ENCODE measurements at regions not wholly inside any gene's neighbourhood (a gene's known extent, or its start where the extent isn't known, plus 50 kb on each side); places are given as distances from the start of the nearest gene placed in this dataset.

- TF ChIP-seq MAX (IDR thresholded peaks at IDR 0.05), result no peak
- no peak for TF ChIP-seq ELF1 (IDR thresholded peaks at IDR 0.05; ENCODE audit: borderline replicate concordance, low read depth)
- no peak for TF ChIP-seq EGR1 (IDR thresholded peaks at IDR 0.05; ENCODE audit: low read depth)
- no peak for TF ChIP-seq YY1 (IDR thresholded peaks at IDR 0.05; ENCODE audit: extremely low read depth, insufficient replicate concordance, low read depth, low read length)
- TF ChIP-seq SRF (IDR thresholded peaks at IDR 0.05; ENCODE audit: low read depth), result no peak
- no peak for TF ChIP-seq ZFX (IDR thresholded peaks at IDR 0.05)
- TF ChIP-seq, protein P1, sequence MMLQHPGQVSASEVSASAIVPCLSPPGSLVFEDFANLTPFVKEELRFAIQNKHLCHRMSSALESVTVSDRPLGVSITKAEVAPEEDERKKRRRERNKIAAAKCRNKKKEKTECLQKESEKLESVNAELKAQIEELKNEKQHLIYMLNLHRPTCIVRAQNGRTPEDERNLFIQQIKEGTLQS (IDR thresholded peaks at IDR 0.05), result no peak
- TF ChIP-seq EZH2phosphoT487 (IDR thresholded peaks at IDR 0.05; ENCODE audit: borderline replicate concordance), result no peak
- no peak for TF ChIP-seq TCF7L2 (IDR thresholded peaks at IDR 0.05; ENCODE audit: borderline replicate concordance, extremely low read depth, insufficient read depth, insufficient read length)
- TF ChIP-seq REST (IDR thresholded peaks at IDR 0.05; ENCODE audit: low read depth), result no peak
- no peak for TF ChIP-seq ZNF274 (IDR thresholded peaks at IDR 0.05; ENCODE audit: low read depth, low read length)
- no peak for TF ChIP-seq SP1 (IDR thresholded peaks at IDR 0.05; ENCODE audit: low read depth)
- no peak for TF ChIP-seq EZH2 (IDR thresholded peaks at IDR 0.05)
- TF ChIP-seq FOSL1 (IDR thresholded peaks at IDR 0.05; ENCODE audit: low read depth), result no peak
- Histone ChIP-seq H3K4me2 (ENCODE audit: low read length) (no peak overlapping the region), H3K4me1 (ENCODE audit: control insufficient read depth in 1 of 2, insufficient read depth in 2 of 2, low read length in 2 of 2) (no peaks in the 10 kb centered on the region), H4K20me1 (ENCODE audit: insufficient read depth) (no peaks in the 10 kb centered on the region), H3K79me2 (ENCODE audit: insufficient read depth, low read length) (no peaks in the 10 kb centered on the region), H3K27ac (ENCODE audit: low read depth, low read length) (no peak overlapping the region), H3K9me2 (ENCODE audit: insufficient read depth) (no peaks in the 10 kb centered on the region), H3K9ac (ENCODE audit: low read length) (no peak overlapping the region), H3K4me3 (replicated peaks in 1 of 2; ENCODE audit: low read depth in 1 of 2, low read length in 2 of 2) (no peak overlapping the region), H3K9me3 (ENCODE audit: control insufficient read depth in 1 of 2, insufficient read depth in 1 of 2, low read depth in 1 of 2, low read length in 2 of 2) (no peaks in the 10 kb centered on the region), H3K36me3 (ENCODE audit: control insufficient read depth in 1 of 2, insufficient read depth in 2 of 2, low read length in 2 of 2) (no peaks in the 10 kb centered on the region), H2AFZ (ENCODE audit: low read depth, low read length, poor library complexity, severe bottlenecking) (no peak overlapping the region), H3K27me3 (ENCODE audit: insufficient read depth, low read length) (no peaks in the 10 kb centered on the region)
- CTCF ChIA-PET, result no interaction called here
- BruUV-seq (replicated peaks), result no TSS peak
- RAD21 ChIA-PET (ENCODE audit: low non-redundant PET in 1 of 2, low total read pairs in 2 of 2, uncharacterized antibody in 2 of 2, unreplicated experiment in 2 of 2), result no interaction called here
- DNase-seq (ENCODE audit: low read depth, low spot score), result no peak
- intact Hi-C loops (cut with micrococcal nuclease), result no loop called here
- POLR2A ChIA-PET, result no interaction called here
- no peak for ATAC-seq
Observed at GRCh38 chr5:96196890-96197289, 235.2 kb upstream of the ELL2 start.

Data from HCT116 (cell line).